NCI-H526 treated with DMSO at 0.1 percent for 48 hours (cell line): ENCODE measurements at regions not wholly inside any gene's neighbourhood (a gene's known extent, or its start where the extent isn't known, plus 50 kb on each side); places are given as distances from the start of the nearest gene placed in this dataset.

Experiments
- DNase-seq: peaks from one replicate; lab custom pipeline; 2025; lab: John Stamatoyannopoulos, UW

DNA sequence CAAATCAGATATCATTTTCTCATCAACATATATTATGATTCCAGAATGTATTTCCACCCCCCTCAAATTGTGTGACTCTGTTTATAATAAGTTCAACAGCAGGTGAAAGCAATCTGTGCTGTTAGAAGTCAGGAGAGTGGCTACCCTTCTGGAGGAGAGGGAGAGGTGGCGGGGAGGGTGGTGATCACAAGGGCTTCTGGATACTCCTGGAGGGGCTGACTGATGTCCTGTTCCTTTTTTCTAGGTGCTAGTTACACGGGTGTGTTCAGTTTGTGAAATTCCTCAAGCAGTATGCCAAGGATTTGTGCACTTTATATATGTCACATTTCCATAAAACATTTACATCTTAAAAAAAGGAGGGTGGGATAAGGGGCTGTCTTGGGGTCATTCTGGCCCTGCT is 119.1 kb downstream of the IRF8 start:
- no peak for DNase-seq

GRCh38 chr16:86018487-86018886 is 119.5 kb downstream of the IRF8 start:
- DNase-seq: no peak

DNA sequence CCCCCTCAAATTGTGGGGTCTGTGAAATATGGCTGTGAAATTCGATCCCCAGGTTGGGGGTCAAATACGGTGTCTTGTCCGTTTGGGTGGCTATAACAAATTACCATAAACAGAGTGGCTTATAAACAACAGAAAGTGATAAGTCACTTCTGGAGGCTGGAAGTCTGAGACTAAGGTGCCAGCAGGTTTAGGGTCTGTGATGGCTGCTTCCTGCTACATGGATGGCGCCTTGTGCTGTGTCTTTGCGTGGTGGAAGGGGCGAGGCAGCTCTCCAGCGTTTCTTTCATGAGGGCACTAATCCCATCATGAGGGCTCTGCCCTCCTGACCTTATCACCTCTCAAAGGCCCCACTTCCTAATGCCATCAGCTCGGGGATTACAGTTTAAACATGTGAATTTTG is 120.0 kb downstream of the IRF8 start:
- no peak for DNase-seq

- DNase-seq: no peak
Measured at GRCh38 chr16:86019446-86020047, 120.6 kb downstream of the IRF8 start.

DNA sequence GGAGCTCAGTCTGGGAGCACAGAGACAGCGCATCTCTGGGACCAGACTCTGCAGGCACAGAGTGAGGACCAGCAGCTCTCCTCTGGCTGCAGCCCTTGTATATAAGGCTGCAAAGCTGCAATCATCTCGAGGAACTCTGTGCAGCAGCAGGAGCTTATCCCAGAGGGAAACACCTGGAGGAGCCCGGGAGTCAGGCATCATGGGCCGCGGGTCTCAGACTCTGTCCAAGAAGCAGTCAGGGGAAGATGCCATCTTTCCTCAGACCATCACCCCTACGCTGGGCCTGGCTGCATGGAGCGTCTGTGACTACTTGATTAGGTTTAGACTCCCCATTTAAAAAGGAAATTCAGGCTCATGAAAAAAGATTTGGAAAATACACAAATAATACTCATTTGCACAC is 122.0 kb downstream of the IRF8 start:
- no peak for DNase-seq

DNA sequence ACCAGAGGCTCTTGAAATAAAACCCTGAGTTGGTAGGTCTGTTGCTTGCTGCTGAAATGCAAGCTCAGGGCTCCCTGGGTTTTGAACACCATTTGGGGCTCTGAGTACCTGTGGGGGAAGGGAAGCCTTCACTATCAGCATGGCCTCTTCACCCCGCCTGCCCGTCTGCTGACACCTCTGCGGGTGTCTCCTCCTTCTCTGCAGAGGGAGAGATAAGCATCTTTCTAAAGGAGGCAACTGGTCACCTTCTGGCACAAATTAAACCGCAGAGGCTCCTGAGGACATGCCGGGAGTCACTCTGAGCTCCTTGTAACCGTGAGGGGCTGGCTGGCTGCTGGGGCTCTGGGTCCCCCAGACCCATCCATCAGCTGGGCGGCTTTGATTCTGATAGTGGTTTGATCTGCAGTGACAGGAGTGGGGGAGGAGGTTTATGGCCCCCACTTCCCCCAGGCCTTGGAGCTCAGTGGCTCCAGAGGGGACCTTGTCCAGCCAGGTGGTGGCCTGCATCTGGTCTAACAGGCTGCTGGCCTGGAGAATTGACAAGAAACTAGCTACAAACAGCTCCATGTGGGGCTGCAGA is 123.5 kb downstream of the IRF8 start:
- DNase-seq: no peak

DNA sequence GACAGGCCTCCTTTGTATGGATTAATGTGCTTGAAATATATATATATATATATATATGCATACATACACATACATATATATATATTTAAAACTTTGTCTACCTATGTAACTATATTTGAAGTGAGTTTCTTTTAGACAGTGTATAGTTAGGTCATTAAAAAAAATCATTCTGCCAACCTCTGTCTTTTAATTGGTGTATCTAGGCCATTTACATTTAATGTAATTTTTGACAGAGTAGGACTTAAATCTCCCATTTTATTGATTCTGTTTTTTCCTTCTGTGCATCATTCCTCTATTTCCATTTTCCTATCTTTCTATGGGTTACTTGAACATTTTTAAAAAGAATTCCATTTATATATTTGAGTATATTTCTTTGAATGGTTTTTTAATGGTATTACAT is 125.2 kb downstream of the IRF8 start:
- DNase-seq: no peak

GRCh38 chr16:86025706-86026105 is 126.7 kb downstream of the IRF8 start:
- no peak for DNase-seq

DNA sequence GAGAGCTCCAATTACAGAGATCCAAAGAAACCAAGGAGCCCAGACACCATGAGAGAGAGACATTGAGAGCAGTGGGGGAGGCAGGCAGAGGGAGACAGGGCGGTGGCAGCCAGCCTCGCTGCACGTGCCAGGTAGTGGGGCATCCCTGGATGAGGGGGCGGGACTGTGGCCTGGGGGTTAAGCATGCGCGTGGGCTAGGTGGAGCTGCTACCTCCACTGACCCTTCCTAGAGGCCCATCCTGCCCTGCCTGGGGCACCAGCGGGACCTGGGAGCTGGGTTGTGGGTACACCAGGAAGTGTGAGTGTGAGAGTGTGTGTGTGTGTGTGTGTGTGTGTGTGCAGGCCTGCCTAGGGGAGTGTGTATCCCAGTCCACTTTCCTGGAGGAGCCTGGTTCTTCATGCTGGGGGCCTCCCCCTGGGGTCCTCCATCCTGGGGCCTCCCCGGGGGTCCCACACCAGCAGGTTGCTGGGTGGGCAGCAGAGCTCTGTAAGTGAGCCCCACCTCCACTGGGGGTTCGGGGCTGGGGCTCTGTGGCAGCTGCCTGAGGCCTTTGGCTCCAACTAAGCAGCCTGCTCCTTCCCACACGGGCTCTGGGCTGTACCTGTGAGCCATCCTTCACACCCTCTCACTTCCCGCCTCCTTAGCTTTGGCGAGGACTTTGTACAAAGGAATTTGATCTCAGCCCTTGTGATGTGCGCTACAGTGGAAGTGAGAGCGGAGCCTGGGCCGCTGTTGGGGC is 127.4 kb downstream of the IRF8 start:
- DNase-seq: no peak

- no peak for DNase-seq
Measured at GRCh38 chr16:86026916-86027315, 128.0 kb downstream of the IRF8 start.

- DNase-seq: no peak
Measured at GRCh38 chr16:86027373-86028126, 128.6 kb downstream of the IRF8 start.

DNA sequence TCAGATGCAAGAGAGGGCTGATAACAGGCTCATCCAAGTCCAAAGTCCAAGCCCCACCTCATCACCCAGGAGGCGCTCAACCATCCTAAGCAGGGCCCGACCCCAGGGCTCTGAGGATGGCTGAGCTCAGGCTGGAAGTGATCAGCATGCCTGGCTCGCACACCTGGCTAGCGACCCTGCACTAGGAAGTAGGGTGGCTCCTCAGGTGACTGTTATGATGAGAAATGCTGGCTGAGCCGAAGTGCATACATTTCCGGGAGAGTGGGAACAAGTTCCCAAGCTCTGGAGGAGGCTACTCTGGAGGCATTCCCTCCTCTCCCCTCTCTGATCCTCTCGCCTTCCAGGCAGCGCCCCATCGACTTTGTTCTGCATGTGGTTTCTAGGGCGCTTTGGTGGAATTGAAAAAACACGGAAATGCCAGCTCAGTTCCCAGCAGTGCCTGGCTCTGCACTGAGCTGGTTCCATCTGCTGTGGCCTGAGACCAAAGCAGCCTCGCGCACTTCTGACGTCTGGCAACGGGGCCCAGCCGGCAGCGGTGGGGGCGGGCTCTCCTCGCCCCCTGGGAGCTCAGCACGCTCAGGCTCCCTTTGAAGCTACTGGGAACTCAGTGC is 130.3 kb downstream of the IRF8 start:
- DNase-seq: no peak

DNA sequence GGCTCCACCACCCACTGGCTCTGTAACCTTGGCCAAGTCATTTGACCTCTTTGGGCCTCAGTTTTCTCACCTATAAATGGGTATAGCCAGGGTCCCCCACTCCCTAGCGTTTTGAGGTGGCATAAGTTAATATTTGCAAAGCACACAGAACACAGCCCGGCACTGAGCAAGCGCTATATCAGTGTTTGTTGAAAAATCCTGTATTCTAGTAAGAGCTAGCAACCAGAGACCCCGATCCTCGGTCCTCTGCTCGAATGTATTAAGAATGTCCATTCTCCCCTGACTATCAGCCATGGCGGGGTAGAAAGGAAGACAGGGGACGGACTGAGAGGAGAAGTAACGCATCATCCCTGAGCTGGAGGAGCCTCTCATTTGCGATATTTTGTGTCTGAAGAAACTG is 131.2 kb downstream of the IRF8 start:
- no peak for DNase-seq

DNA sequence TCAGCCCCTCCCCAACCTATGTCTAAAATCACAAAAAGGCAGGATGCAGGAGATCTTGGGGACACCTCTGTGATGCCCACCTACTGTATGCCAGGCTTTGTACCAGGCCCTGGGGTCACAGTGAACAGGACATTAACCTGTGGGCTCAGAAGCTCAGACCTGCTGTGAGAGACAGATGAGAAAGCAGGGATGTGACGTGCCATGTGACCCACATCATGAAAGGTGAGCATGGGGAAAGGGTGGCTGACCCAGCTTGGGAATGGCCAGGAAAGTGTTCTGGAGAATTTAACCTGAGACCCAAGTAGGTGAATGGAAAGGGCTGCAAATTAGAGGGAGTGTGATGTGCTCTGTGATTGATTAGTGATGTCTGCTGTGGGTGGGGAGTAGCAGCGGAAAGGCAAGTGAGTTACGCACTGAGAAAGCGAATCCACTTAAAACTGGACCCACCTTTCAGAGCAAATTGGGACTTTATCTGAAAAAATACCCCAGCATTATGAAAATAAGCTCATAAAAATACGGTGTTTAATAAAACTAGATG is 132.2 kb downstream of the IRF8 start:
- no peak for DNase-seq

- no peak for DNase-seq
Measured at GRCh38 chr16:86033016-86033474, 134.1 kb downstream of the IRF8 start.

DNA sequence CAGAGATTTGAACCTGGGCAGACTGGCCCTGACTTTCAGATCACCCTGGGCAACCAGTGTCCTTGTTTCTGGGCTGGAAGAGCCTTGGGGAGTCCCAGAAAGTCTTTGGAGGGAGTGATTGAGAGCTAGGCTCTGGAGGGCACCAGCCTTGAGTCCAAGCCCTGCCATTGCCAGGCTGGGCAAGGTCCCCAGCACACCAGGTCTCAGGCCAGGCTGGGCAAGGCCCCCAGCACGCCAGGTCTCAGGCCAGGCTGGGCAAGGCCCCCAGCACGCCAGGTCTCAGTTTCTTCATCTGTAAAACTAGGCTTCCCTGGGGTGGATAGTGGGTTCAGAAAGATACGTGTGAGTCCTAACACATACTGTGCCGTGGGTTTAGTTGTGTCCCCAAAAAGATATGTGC is 135.0 kb downstream of the IRF8 start:
- DNase-seq: no peak

GRCh38 chr16:86034421-86034919 is 135.5 kb downstream of the IRF8 start:
- no peak for DNase-seq

DNA sequence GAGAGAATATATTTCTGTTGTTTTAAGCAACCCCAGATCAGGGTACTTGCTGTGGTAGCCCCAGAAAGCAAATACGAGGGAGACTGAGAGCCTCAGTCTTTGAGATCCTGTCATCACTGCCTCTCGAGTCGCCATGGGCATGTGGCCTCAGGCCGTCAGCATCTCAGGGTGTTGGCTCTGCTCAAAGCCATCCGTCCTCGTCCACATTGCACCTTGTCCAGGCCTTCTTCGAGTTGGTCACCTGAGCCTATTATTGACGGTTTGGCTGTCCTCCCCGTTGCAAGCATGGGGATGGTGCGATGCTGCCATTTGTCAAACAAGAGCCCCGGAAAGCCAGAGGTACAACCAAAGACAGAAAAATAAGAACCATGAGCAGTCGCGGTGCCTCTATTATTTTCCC is 136.9 kb downstream of the IRF8 start:
- no peak for DNase-seq

GRCh38 chr16:86037999-86038925 is 139.3 kb downstream of the IRF8 start:
- no peak for DNase-seq

DNA sequence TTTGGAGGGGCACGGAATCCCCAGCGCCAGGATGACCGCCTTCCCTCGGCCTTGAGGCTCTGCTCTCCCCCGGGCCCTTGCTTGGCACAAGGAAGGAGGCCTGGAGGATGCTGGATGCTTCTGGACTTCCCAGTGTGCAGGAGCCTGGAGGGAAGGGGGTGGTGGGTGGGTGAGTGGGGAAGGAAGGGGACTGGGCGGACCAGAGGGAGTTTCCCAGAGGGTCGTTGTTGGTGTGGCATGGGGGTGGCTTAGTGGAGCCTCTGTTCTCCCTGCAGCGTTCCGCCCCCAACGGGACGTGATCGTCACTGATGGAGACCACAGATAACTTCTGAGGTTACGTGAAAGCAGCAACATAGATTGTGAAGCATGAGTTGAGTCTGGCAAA is 140.0 kb downstream of the IRF8 start:
- DNase-seq: no peak

GRCh38 chr16:86039606-86040005 is 140.6 kb downstream of the IRF8 start:
- DNase-seq: no peak
